ENCODE measurements at regions not wholly inside any gene's neighbourhood (a gene's known extent, or its start where the extent isn't known, plus 50 kb on each side); places are given as distances from the start of the nearest gene placed in this dataset.

DNA sequence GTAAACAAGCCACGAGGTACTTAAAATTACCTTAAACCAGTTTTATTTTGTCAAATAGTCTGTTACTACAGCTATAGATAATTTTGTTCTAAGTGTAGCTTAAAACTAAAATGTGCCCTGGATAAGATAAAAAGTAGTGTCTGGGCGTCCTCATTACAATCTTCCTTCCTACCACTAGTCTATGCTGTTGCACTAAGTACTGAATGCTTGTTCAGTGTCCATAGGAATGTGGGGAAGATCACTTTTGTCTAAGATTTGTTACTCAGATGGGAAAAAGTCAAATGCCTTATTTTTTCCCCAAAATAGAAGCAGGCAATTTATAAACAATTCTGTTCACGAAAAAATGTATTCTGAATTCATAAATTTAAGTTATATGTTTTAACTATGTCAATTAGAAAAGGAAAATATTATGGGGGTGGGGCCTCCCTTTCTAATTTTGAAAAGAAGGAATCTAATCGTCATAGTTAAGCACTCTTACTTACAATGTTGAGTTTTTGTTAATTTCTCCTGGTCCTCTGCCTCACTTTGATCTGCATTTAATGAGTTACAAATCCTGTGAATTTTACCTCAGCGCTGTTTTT is 140.4 kb upstream of the VRK2 start:
- H3K4me3 ChIP-seq: no peak overlapping the region
- intact Hi-C loops (cut with DNase I): no loop called here
- no peaks in the 10 kb centered on the region for H3K9me3 ChIP-seq
- 25% methylated on average over 5 of the region's 5 CpGs for WGBS, 2 donors
- no peaks in the 10 kb centered on the region for H3K36me3 ChIP-seq
- no peaks in the 10 kb centered on the region for H3K4me1 ChIP-seq
- TF ChIP-seq, protein P1, sequence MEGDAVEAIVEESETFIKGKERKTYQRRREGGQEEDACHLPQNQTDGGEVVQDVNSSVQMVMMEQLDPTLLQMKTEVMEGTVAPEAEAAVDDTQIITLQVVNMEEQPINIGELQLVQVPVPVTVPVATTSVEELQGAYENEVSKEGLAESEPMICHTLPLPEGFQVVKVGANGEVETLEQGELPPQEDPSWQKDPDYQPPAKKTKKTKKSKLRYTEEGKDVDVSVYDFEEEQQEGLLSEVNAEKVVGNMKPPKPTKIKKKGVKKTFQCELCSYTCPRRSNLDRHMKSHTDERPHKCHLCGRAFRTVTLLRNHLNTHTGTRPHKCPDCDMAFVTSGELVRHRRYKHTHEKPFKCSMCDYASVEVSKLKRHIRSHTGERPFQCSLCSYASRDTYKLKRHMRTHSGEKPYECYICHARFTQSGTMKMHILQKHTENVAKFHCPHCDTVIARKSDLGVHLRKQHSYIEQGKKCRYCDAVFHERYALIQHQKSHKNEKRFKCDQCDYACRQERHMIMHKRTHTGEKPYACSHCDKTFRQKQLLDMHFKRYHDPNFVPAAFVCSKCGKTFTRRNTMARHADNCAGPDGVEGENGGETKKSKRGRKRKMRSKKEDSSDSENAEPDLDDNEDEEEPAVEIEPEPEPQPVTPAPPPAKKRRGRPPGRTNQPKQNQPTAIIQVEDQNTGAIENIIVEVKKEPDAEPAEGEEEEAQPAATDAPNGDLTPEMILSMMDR (IDR thresholded peaks at IDR 0.05): peak; percentile 49 to 83 (median 68)
- TF ChIP-seq POLR2A (IDR thresholded peaks at IDR 0.05): no peak
- H3K27ac ChIP-seq: no peak overlapping the region
- no peak for DNase-seq
- H3K27me3 ChIP-seq: no peaks in the 10 kb centered on the region

DNA sequence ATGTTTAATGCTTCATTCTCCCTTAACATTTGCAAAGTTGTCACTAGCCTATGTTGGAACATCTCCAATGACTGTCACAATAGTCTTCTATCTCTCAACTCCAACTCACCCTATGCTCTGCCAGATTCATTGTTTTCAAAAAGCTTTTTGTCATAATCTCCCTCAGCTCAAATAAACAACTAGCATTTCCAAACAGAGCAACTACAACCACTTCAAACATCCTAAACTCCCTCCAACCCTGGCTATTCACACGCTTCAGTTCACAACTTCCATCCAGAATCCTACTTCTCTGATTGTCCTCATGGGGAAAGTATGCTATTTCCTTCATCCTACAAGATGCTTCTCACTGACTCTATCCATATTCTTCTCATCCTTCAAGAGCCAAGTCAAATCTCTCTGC is 139.2 kb upstream of the VRK2 start:
- no peak for DNase-seq
- intact Hi-C loops (cut with DNase I): no loop called here
- 59 to 76% methylated on average over 1 of the region's 1 CpG for WGBS, 2 donors

DNA sequence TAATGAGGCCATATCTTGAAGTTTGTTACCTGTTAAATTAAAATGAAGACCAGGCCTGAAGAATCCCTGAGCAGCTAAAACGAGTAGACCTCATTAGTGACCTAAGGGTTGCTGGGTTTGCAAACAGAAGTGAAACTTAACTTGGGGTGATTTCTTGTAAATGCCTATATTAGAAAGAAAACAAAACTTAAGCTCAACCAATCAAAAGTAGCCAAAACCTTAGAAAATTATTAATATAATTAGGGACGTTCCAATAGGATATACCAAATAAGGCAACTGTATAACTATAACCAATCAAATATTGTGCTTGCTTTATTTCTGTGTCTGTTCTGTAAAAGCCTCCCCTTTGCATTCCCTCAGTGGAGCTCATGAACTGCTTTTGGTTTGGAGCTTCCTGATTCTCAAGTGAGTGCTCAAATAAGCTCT is 137.9 kb upstream of the VRK2 start:
- no peak for DNase-seq
- no peaks in the 10 kb centered on the region for H3K4me1 ChIP-seq
- no peak overlapping the region for H3K4me3 ChIP-seq
- intact Hi-C loops (cut with DNase I): no loop called here
- no peak overlapping the region for H3K27ac ChIP-seq
- H3K9me3 ChIP-seq: no peaks in the 10 kb centered on the region
- TF ChIP-seq POLR2A (IDR thresholded peaks at IDR 0.05): no peak
- TF ChIP-seq, protein P1 (IDR thresholded peaks at IDR 0.05): no peak
- WGBS, 2 donors: 36 to 37% methylated on average over 2 of the region's 2 CpGs
- no peaks in the 10 kb centered on the region for H3K27me3 ChIP-seq
- H3K36me3 ChIP-seq: no peaks in the 10 kb centered on the region

More for the DNA sequence above, 139.2 kb upstream of the VRK2 start:
- Histone ChIP-seq H3K27me3 (no peaks in the 10 kb centered on the region), H3K4me3 (no peak overlapping the region), H3K36me3 (no peaks in the 10 kb centered on the region), H3K27ac (no peak overlapping the region), H3K4me1 (no peaks in the 10 kb centered on the region), H3K9me3 (no peaks in the 10 kb centered on the region)
- TF ChIP-seq, protein P1 (IDR thresholded peaks at IDR 0.05): no peak
- no peak for TF ChIP-seq POLR2A (IDR thresholded peaks at IDR 0.05)

DNA sequence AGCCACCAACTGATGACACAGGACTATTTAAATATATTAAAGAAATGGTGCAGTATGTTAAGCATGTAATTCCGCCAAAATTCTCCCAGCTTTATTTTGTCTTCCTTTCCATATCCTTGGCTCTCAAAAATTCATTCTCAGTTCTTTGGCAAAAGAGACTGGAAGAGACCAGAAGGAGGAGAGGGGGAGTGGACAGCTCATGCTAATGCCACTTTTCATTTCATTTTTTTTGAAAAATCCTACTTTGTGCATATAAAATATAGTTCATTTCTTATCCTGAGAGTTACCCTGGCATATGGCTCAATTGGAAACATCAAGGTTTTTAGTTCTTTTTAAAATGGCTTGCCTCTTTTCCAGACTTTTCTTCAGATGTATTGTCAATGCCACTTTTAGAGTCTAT is 128.5 kb upstream of the VRK2 start:
- WGBS, 2 donors: 89 to 92% methylated on average over 1 of the region's 1 CpG
- Histone ChIP-seq H3K4me1 (no peaks in the 10 kb centered on the region), H3K9me3 (no peaks in the 10 kb centered on the region), H3K27me3 (no peaks in the 10 kb centered on the region), H3K27ac (no peak overlapping the region), H3K36me3 (no peaks in the 10 kb centered on the region), H3K4me3 (no peak overlapping the region)
- DNase-seq: no peak
- intact Hi-C loops (cut with DNase I): no loop called here
- TF ChIP-seq, protein P1 (IDR thresholded peaks at IDR 0.05): no peak
- TF ChIP-seq POLR2A (IDR thresholded peaks at IDR 0.05): no peak

DNA sequence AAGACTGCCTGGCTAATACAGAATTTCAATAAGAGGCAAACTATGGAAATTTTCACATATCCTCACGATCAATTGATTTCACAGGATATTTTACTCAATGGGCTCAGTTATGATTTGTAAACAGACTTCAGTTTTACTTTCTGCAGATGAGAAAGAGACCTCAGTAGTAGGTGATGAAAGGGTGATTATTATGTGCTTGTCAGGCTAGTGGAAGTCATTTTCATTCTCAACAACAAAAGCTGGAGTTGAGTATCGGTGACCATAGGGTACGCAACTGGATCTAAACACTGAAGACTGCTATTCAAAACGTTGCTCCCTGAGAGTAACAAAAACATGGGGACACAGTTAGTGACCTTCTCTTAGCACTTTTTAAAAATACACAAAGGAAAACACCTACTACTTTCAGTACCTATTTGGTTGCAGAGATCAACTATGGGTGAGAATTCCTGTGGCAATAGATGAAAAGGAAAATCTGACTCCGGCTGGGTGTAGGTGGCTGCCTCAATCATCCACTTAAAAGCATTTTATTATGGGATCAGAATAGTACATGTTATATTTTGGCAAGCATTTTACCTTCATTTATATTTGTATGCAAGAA is 126.2 kb upstream of the VRK2 start:
- no peak overlapping the region for H3K4me3 ChIP-seq
- no peaks in the 10 kb centered on the region for H3K27me3 ChIP-seq
- intact Hi-C loops (cut with DNase I): no loop called here
- TF ChIP-seq, protein P1 (IDR thresholded peaks at IDR 0.05): no peak
- no peak for TF ChIP-seq POLR2A (IDR thresholded peaks at IDR 0.05)
- DNase-seq: no peak
- no peaks in the 10 kb centered on the region for H3K36me3 ChIP-seq
- no peaks in the 10 kb centered on the region for H3K4me1 ChIP-seq
- no peak overlapping the region for H3K27ac ChIP-seq
- no peaks in the 10 kb centered on the region for H3K9me3 ChIP-seq
- 68 to 83% methylated on average over 5 of the region's 5 CpGs for WGBS, 2 donors

Data from esophagus squamous epithelium (tissue), 5 donors.